Stimulated activated effector memory CD8-positive, alpha-beta T cell treated with anti-CD3 and anti-CD28 coated beads, Interleukin-12 subunit alpha, Interleukin-12 subunit beta, amount 100 ng/mL, for 72 hours (primary cell): ENCODE measurements at regions not wholly inside any gene's neighbourhood (a gene's known extent, or its start where the extent isn't known, plus 50 kb on each side); places are given as distances from the start of the nearest gene placed in this dataset.

Experiments used
- ATAC-seq: fragments of 150-1000 bp; cut with Tn5 transposase; 2 replicates; pipeline ENCODE4 v1.10.0; 2021
- DNase-seq, 2 donors: peaks; one replicate each; pipeline ENCODE4 v3.0.0; 2021 to 2022; ENCODE audit warnings: low spot score in 2 of 2
- H3K27ac Mint-ChIP-seq: one replicate; pipeline ENCODE4 v1.8.0; 2022; ENCODE audit warnings: mild to moderate bottlenecking, mixed read lengths
- H3K36me3 Mint-ChIP-seq: one replicate; pipeline ENCODE4 v1.8.0; 2022; ENCODE audit warnings: mild to moderate bottlenecking, mixed read lengths
- H3K4me1 Mint-ChIP-seq: one replicate; pipeline ENCODE4 v1.8.0; 2022; ENCODE audit warnings: mixed read lengths
- H3K4me3 Mint-ChIP-seq: one replicate; pipeline ENCODE4 v1.8.0; 2022; ENCODE audit warnings: mild to moderate bottlenecking, mixed read lengths
- H3K9me3 Mint-ChIP-seq: one replicate; pipeline ENCODE4 v1.8.0; 2022; ENCODE audit warnings: mixed read lengths

DNA sequence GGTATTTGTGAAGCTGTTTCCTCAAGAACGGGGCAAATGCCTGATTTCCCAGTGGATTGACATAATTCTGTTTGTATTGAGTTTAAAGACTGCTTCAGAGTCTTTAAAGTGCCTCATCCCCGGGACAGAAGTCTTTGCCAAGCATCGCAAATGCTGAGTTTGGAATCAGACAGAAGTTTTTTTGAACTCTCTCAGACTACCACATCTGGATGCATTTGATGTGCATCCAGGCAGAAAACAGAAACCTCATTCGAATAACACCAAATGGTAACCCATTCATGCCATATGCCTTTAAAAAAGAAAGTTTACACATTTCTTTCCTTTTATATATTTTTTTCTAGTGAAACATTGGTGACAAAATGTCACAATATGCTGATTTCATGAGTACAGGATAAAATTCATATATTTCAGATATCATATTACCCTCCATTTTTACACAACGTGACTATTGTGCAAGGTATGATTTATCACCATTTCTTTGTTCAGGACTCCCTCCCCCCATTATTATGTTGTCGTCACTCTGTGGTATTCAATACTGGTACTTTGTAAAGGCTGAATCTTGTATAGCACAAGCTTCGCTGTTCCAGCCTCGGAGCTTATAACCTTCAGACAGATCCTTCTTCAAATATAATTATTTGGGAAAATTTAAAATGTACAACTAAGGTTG lies 91.1 kb downstream of the ZNF608 start:
- Mint-ChIP-seq H3K4me1 (peaks cover 5% of the 10 kb centered on the region), H3K4me3 (no peak overlapping the region), H3K36me3 (no peaks in the 10 kb centered on the region), H3K27ac (no peak overlapping the region), H3K9me3 (no peaks in the 10 kb centered on the region)
- DNase-seq (no peak), ATAC-seq (no peak)

DNA sequence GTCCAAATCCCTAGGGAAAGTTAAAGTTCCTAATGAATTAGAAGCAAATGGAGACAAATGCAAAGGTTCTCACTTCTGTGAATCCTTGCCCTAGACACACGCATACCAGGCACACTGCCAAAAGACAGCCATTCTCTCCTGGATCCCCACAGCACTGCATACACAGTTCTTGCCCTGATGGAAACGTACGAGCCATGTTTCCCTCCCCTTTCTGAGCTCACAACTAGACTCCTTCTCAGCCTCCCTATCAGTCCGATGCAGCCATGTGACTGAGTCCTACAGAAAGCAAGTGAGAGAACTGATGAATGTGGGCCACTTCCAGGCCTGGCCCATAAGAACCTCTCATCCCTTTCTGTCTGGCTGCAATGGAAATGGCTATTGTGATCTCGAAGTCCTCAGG lies 92.0 kb downstream of the ZNF608 start:
- H3K4me1 Mint-ChIP-seq = peaks cover 5% of the 10 kb centered on the region
- ATAC-seq (no peak), DNase-seq (no peak)

DNA sequence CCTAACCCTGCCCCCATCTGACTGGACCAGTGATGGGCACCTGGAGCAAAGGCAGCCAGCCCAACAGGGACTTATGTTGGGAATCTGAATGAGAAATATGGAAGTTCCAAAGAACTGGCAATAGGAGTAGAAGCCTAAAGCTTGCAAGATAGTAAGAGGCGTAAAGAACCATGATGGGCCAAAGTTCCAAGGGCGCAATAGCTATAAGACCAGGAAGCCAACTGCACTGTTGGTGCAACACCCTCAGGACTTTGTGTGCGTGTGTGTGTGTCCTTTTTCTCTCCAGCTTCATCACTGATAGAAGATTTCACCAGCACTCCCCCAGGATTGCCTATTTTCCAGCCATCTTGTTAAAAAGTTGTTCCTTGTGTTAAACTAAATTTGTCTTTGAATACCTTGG lies 92.8 kb downstream of the ZNF608 start:
- Mint-ChIP-seq H3K4me3 (no peak overlapping the region), H3K27ac (no peak overlapping the region), H3K4me1 (peaks cover 5% of the 10 kb centered on the region), H3K9me3 (no peaks in the 10 kb centered on the region), H3K36me3 (peaks cover 5% of the 10 kb centered on the region)
- DNase-seq (no peak), ATAC-seq (no peak)

More for the DNA sequence above, 92.0 kb downstream of the ZNF608 start:
- Mint-ChIP-seq H3K4me3 (no peak overlapping the region), H3K36me3 (peaks cover 5% of the 10 kb centered on the region), H3K9me3 (no peaks in the 10 kb centered on the region), H3K27ac (no peak overlapping the region)

DNA sequence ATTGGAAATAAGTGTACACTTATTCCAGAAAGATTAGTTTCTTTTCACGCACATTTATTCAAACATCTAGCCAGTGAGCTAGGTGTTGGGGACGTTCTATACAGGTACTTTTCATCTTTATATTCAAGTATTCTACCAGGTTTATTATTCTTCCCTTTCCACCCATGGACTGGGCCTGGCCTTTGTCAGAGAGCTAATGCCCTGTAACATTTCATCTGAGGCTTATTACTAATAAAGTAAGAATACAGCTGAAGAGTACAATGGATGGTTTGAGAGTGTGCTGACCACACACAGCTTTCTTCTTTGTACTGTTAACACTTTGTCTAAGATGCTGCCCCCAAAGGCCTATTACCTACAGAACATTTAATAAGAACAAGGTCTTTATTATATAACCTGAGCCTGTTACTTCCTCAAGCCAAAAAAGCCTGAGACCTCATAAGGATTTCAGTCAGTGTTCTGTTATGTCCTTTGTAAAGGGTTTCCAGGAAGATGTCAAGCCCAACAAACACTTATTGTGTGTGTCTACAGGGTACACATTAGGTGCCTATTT lies 93.5 kb downstream of the ZNF608 start:
- no peak for ATAC-seq
- H3K27ac Mint-ChIP-seq = no peak overlapping the region
- DNase-seq = no peak
- peaks cover 5% of the 10 kb centered on the region for H3K4me1 Mint-ChIP-seq
- H3K9me3 Mint-ChIP-seq = no peaks in the 10 kb centered on the region
- peaks cover 5% of the 10 kb centered on the region for H3K36me3 Mint-ChIP-seq
- H3K4me3 Mint-ChIP-seq = no peak overlapping the region

DNA sequence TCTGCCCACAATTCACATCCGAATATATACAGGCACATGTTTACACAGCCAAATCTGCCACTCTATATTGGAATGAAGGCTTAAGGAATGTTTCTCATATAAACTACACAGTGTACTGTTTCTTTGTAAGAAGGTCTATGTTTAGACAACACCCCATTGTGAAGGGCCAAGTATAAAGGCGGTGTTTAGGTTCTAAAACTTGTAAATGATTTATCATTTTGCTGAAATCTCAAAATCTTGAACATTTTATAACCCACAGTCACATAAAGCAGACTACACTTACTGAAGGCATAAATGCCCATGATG lies 94.0 kb downstream of the ZNF608 start:
- peaks cover 5% of the 10 kb centered on the region for H3K4me1 Mint-ChIP-seq
- no peak overlapping the region for H3K4me3 Mint-ChIP-seq
- DNase-seq (no peak), ATAC-seq (no peak)
- H3K9me3 Mint-ChIP-seq = peaks cover 3% of the 10 kb centered on the region
- no peak overlapping the region for H3K27ac Mint-ChIP-seq
- peaks cover 5% of the 10 kb centered on the region for H3K36me3 Mint-ChIP-seq

DNA sequence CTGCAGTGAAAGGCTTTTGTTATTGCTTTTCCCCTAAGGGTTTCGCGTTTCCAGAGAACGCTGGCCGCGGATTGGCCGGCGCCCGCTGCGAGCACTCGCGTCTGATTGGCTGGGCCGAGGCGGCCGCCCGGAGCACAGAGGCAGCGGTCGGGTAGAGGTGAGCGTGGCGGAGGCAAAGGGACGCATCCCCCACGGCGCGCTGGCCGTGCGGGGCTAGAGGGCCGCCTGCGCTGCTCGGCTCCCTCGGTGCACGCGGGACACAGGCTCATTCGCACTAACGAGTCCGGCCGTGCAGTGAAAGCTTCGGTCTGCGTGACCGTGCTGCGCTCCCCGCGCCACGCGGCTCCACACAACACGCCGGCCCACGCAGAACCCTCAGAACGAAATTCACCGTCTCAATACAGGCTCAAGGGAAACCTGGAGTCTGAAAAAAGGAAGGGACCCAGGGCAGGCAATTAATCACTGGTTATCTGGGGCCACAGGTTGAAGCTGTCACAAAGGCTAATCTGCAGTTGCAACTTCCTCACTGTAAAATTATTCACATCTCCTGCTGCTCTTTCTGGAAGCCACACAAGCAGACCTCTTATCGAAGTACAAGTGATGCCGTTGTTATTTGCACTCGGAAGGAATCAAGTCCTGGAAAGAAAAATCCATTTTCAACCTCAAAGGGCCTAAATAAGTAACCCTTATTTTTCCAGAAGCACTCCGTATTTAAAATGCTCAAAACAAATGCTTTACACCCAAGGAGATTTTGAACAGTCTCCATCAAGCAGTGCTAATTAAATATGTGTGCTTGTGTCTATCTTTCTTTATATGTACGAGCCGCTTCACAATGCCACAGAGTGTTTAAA lies 94.6 kb downstream of the ZNF608 start:
- peaks cover 5% of the 10 kb centered on the region for H3K4me1 Mint-ChIP-seq

DNA sequence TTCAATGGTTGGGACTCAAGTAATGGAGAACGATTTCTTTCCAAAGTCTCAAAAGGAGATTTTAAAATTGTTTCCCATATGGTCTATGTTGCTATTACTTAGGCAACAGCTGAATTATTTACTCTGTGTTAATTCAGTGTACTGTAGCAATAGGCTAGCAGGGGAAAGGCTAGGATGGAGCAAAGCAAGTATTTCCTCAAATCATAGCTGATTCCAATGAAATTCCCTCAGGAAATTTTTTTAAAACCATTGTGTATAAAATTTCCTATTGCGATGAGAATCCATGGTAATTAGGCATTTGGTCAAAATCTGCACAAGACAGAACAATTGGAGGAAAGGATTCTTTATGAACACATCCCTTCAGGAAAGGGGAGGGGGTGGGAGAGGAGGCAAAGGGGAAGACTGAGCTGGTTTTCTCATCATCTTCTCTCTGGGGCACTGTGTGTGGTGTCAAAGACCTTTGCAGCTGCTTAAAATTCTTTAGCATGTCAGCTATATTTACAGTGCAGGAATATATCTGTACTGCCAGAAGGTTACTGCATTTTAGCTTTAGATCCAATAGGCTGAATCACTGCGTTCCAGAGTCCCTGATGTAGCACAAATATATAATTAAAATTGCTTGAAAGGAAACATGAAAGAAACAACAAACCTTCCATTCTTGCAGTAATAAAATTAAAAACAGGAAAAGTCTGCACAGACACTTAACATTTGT lies 95.3 kb downstream of the ZNF608 start:
- H3K4me1 Mint-ChIP-seq = peaks cover 5% of the 10 kb centered on the region
- no peak for DNase-seq
- H3K4me3 Mint-ChIP-seq = peak overlapping the region; percentile 22
- H3K9me3 Mint-ChIP-seq = peaks cover 3% of the 10 kb centered on the region
- peaks cover 5% of the 10 kb centered on the region for H3K36me3 Mint-ChIP-seq
- no peak overlapping the region for H3K27ac Mint-ChIP-seq
- no peak for ATAC-seq

More for the DNA sequence above, 94.6 kb downstream of the ZNF608 start:
- Mint-ChIP-seq H3K36me3 (peaks cover 5% of the 10 kb centered on the region), H3K27ac (no peak overlapping the region), H3K4me3 (peak overlapping the region; percentile 22), H3K9me3 (peaks cover 3% of the 10 kb centered on the region)
- ATAC-seq (peak; percentile 55), DNase-seq (peak in 1 of 2 donors; percentile 3)

DNA sequence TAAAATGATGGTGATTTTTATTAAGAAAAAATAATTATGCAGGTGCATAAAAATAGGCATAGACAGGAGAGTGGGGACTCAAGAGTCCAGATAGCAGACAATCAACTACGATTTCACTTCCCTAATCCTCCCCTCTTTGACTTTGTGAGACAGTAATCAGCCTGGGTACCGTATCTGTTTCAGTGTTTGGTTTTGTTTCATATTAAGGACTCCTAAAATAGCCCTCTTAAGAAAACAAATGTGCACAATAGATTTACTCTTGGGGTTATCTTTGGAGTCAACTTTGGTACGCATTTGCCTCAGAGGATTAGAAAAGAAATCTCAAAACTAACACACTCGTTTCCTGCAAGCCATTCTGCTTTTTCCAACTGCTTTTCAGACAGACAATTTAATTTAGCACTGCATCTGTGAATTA lies 96.3 kb downstream of the ZNF608 start:
- DNase-seq = no peak
- no peak overlapping the region for H3K27ac Mint-ChIP-seq
- H3K4me1 Mint-ChIP-seq = peaks cover 5% of the 10 kb centered on the region
- H3K4me3 Mint-ChIP-seq = no peak overlapping the region
- H3K9me3 Mint-ChIP-seq = peaks cover 3% of the 10 kb centered on the region
- ATAC-seq = no peak
- H3K36me3 Mint-ChIP-seq = peaks cover 5% of the 10 kb centered on the region

DNA sequence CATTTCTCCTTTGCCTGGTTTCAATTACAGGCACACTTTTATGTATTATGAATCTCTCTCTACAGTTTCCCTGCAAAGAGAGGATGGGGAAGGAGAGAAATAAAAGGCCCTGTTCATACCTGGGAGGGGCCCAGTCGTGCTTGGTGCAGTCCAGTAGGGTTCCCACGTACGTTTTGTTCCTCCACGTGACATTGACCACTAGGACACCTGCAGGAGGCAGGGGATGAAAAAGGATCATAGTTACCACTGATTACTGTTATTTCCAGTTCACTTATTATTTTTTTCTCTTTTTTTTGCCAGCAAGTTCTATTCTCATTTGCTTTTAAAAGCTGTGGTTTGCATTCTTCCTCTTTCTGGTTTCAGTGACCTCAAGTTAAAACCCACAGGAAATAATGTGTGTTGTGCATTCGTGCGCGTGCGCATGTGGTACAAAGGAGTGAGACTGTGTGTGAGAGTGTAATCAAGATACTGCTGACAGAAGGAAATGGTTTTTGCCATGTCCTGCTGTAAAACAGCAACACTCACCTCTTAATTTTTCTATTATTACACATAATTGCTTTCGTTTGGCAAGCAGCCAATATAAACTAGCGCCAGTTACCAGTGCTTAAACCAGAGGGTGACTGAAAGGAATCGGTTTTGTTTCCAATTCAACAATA lies 96.8 kb downstream of the ZNF608 start:
- H3K36me3 Mint-ChIP-seq = peaks cover 5% of the 10 kb centered on the region
- ATAC-seq (peak; percentile 88), DNase-seq (peak; percentile 4 to 66)
- H3K4me3 Mint-ChIP-seq = no peak overlapping the region
- H3K4me1 Mint-ChIP-seq = peaks cover 5% of the 10 kb centered on the region
- H3K27ac Mint-ChIP-seq = no peak overlapping the region
- H3K9me3 Mint-ChIP-seq = peaks cover 3% of the 10 kb centered on the region

DNA sequence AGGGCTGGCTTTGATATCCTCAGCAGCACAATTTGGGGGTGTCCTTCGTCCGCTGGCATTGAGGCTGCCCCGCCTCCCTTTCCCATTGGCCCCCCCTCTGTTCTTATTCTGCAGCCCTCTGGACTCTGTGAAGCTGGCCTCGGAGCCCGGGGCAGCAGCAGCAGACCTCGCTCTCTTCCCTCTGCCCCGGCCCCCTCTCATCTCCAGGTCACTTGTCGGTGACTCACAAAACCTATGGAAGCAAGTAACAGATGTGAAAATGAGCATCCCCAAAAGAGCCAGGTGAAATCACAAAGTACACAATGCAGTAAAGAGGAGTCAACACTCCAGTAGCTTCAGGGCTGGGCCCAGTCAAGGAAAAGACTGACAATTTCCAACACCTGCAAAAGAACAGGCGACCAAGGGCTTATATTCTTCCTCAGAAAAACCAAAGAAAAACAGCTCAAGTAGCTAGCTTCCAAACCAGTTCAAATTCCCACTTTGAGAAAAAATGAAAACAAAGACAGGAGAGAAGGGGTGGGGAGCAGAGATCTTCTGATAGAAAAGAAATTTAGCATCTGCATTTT lies 97.5 kb downstream of the ZNF608 start:
- peaks cover 3% of the 10 kb centered on the region for H3K9me3 Mint-ChIP-seq

DNA sequence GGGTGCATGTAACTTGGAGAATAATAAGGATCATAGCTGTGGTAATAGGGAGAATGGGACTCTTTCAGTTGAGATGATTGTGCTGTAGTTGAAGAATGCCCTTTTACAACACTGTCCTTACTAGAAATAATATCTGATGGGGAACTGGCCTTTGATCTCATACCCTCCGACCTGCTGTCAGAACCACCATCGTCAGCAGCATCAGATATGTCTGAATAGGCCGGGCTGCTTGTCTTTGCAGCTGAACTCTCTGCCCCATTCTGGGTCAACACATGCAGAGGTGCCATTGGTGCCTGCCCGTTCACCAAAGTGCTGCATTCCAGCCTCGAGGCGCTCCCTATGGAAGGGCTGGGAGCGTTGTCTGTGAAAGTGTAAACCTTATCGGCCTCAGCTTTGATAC lies 99.1 kb downstream of the ZNF608 start:
- peaks cover 5% of the 10 kb centered on the region for H3K36me3 Mint-ChIP-seq
- peaks cover 4% of the 10 kb centered on the region for H3K4me1 Mint-ChIP-seq
- no peak overlapping the region for H3K27ac Mint-ChIP-seq
- DNase-seq (no peak), ATAC-seq (no peak)
- H3K9me3 Mint-ChIP-seq = peaks cover 3% of the 10 kb centered on the region
- H3K4me3 Mint-ChIP-seq = no peak overlapping the region

More for the DNA sequence above, 97.5 kb downstream of the ZNF608 start:
- DNase-seq (no peak), ATAC-seq (no peak)
- H3K4me3 Mint-ChIP-seq = no peak overlapping the region
- H3K4me1 Mint-ChIP-seq = peaks cover 5% of the 10 kb centered on the region
- peaks cover 5% of the 10 kb centered on the region for H3K36me3 Mint-ChIP-seq
- no peak overlapping the region for H3K27ac Mint-ChIP-seq

DNA sequence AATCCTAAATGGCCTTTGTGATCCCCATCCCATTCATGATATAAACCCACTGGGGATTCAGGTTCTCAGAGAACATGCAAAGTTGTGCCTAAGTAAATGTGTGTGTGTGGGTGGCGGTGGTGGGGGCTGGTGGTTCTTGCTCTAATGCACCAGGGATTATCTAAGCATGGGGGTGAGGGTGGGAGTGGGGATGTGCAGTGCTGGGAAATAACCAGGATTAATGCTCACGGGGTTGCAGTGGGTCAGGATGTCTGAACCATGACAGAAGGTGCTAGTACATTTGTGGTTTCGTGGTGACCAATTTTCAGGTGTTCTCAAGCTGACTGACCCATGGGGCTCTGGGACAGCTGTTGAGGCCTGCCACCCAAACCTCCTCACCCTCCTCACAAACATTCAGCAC lies 101.0 kb downstream of the ZNF608 start:
- ATAC-seq (no peak), DNase-seq (no peak)
- Mint-ChIP-seq H3K9me3 (peaks cover 3% of the 10 kb centered on the region), H3K36me3 (peaks cover 5% of the 10 kb centered on the region), H3K4me1 (no peaks in the 10 kb centered on the region), H3K4me3 (no peak overlapping the region), H3K27ac (no peak overlapping the region)

DNA sequence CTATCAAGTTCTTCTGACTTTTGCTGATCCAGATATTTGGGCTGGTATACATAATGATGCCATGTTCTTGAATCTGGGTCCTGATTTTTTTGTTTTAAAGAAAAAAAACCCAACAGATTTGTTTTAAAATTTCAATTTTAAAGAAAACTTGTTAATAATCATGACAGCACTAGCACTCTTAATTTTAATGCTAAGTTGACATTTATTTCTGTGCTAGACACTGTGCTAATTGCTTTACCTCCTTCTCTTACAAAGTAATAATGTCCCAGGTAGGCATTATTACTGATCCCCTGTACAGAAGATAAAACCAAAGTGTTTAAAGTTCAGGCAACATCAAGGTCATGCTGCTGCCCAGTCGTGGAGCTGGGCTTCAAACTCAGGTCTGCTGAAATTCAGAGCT lies 101.9 kb downstream of the ZNF608 start:
- no peak overlapping the region for H3K4me3 Mint-ChIP-seq
- H3K36me3 Mint-ChIP-seq = peaks cover 1% of the 10 kb centered on the region
- no peak overlapping the region for H3K27ac Mint-ChIP-seq
- DNase-seq = no peak
- H3K4me1 Mint-ChIP-seq = no peaks in the 10 kb centered on the region
- H3K9me3 Mint-ChIP-seq = peaks cover 3% of the 10 kb centered on the region
- no peak for ATAC-seq

DNA sequence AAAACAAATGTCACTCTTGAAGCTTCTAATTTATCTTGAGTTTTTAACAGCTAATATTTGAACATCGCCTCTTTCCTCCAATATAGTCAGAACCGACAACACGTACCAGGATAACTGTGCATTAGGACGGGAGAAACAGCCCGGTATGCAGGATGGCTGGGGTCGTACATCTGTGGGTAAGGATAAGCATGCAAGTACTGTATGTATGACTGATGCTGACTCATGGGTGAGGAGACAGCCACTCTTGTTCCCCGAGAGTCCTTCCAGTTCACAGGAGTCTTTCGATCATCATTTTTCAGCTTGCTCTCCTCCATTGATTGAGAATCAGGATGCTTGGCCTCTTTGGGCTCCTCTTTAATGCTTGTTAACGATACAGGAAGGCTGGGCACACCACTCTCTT lies 102.3 kb downstream of the ZNF608 start:
- Mint-ChIP-seq H3K4me1 (no peaks in the 10 kb centered on the region), H3K36me3 (no peaks in the 10 kb centered on the region), H3K27ac (no peak overlapping the region), H3K4me3 (no peak overlapping the region), H3K9me3 (peaks cover 3% of the 10 kb centered on the region)
- no peak for DNase-seq
- ATAC-seq = no peak

DNA sequence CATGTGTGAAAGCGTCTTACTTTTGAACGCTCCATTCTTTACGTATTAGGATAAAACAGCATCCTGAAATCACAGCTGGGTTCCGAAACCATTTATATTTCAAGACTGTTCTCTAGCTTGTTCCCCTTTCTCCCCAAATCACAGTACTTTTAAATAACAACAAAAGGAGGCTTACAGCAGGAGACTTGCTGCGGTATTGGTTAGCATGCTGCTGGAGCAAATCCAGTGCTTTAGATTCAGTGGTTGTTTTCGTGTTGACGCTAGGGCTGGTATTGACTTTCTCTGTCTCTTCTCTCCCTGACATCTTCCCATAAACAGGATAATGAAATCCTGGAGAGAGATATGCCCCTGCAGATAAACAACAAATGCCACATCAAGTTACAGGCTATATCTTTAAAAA lies 103.1 kb downstream of the ZNF608 start:
- Mint-ChIP-seq H3K27ac (no peak overlapping the region), H3K4me3 (no peak overlapping the region), H3K4me1 (no peaks in the 10 kb centered on the region), H3K9me3 (peaks cover 3% of the 10 kb centered on the region), H3K36me3 (no peaks in the 10 kb centered on the region)
- ATAC-seq (no peak), DNase-seq (no peak)
